Stimulated activated naive CD8-positive, alpha-beta T cell treated with anti-CD3 and anti-CD28 coated beads, Interleukin-15, amount 100 ng/mL, for 72 hours (primary cell): ENCODE measurements at regions not wholly inside any gene's neighbourhood (a gene's known extent, or its start where the extent isn't known, plus 50 kb on each side); places are given as distances from the start of the nearest gene placed in this dataset.
"Not testable (repeated sequence)": the region's sequence is repeated elsewhere in the genome, so short reads cannot be mapped to it uniquely, and the experiment has no call there.

ENCODE experiments used
- ATAC-seq: fragments of 150-1000 bp; cut with Tn5 transposase; 2 replicates; pipeline ENCODE4 v1.10.0; 2021; ENCODE audit warnings: mild to moderate bottlenecking, moderate library complexity
- DNase-seq, 2 donors: peaks; one replicate each; pipeline ENCODE4 v3.0.0; 2021 to 2022
- H3K27ac Mint-ChIP-seq, 2 donors: one replicate each; pipeline ENCODE4 v1.8.0; 2022; ENCODE audit warnings: mild to moderate bottlenecking in 2 of 2, mixed read lengths in 2 of 2, moderate library complexity in 2 of 2
- H3K27me3 Mint-ChIP-seq: one replicate; pipeline ENCODE4 v1.8.0; 2022; ENCODE audit warnings: mixed read lengths
- H3K4me1 Mint-ChIP-seq: one replicate; pipeline ENCODE4 v1.8.0; 2022; ENCODE audit warnings: mild to moderate bottlenecking, mixed read lengths
- H3K4me3 Mint-ChIP-seq, 2 donors: one replicate each; pipeline ENCODE4 v1.8.0; 2022; ENCODE audit warnings: mild to moderate bottlenecking in 2 of 2, mixed read lengths in 2 of 2, moderate library complexity in 1 of 2
- H3K9me3 Mint-ChIP-seq, 2 donors: one replicate each; pipeline ENCODE4 v1.8.0; 2022; ENCODE audit warnings: mixed read lengths in 2 of 2

DNA sequence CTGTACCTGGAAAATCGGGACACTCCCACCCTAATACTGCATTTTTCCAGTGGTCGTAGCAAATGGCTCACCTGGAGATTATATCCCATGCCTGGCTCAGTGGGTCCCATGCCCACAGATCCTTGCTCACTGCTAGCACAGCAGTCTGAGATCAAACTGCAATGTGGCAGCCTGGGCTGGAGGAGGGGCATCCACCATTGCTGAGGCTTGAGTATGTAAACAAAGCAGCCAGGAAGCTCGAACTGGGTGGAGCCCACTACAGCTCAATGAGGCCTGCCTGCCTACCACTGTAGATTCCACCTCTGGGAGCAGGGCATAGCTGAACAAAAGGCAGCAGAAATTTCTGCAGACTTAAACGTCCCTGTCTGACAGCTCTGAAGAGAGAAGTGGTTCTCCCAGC lies 213.6 kb upstream of the COX10 start:
- H3K27me3 Mint-ChIP-seq, ATAC-seq, H3K4me3 Mint-ChIP-seq, H3K27ac Mint-ChIP-seq, H3K4me1 Mint-ChIP-seq, DNase-seq: not testable (repeated sequence)
- peaks cover 14 to 21% of the 10 kb centered on the region in 2 donors for H3K9me3 Mint-ChIP-seq

DNA sequence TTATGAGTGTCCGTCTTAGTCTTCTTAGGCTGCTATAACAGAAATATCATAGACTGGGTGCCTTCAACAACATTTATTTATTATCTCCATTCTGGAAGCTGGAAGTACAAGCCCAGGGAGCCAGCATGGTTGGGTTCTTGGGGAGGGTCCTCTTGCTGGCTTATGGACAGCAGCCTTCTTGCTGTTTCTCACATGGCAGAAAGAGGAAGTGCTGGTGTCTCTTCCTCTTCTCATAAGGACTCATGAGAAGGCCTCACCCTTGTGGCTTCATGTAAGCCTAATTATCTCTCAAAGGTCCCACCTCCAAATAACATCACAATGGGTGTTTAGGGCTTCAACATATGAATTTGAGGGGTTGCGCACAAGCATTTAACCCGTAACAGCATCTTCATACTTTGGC lies 207.0 kb upstream of the COX10 start:
- DNase-seq, result no peak
- no peak overlapping the region for H3K4me3 Mint-ChIP-seq
- no peak for ATAC-seq
- no peaks in the 10 kb centered on the region for H3K27me3 Mint-ChIP-seq
- H3K27ac Mint-ChIP-seq, result no peak overlapping the region
- peaks cover 9 to 17% of the 10 kb centered on the region in 2 donors for H3K9me3 Mint-ChIP-seq
- H3K4me1 Mint-ChIP-seq, result no peaks in the 10 kb centered on the region

DNA sequence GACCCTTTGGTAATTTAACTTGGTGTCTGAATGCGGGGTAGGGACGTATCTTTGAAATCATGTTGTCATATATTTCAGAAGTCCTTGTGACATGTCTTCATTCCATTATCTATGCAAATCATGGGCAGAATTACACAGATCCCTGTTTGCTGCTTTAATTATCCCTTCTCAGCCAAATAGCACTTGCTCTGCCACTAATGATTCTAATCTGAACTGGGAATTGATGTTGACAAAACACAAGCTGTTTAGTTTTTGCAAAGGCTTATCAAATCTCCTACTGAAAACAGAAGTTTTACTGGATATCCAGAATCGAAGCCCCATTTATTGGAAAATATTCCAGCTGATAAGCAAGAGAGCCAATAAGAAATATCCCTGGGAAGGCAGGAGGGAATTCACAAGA lies 205.9 kb upstream of the COX10 start:
- Mint-ChIP-seq H3K27ac (no peak overlapping the region), H3K4me3 (no peak overlapping the region), H3K4me1 (no peaks in the 10 kb centered on the region), H3K9me3 (peaks cover 6% of the 10 kb centered on the region in 2 donors), H3K27me3 (no peaks in the 10 kb centered on the region)
- no peak for ATAC-seq
- no peak for DNase-seq

DNA sequence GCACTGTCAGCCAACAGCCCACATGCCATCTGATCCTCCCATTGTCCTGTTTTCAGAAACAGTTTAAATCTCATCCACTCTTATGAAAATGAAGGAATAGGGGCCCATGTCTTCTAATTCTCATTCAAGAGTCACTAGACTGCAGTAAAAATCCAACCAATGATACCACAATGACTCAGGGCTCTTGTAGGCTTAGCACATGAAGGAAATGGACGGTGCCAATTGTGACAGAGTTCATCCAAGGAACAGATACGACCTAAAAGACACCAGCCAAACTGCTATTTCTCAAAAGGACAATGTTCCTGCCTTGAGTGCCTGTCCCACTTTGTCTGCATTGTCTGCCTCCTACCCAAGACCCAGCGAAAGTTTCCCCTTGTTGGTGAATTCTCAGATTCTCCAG lies 204.8 kb upstream of the COX10 start:
- Mint-ChIP-seq H3K4me1 (no peaks in the 10 kb centered on the region), H3K4me3 (no peak overlapping the region), H3K27me3 (no peaks in the 10 kb centered on the region), H3K27ac (no peak overlapping the region), H3K9me3 (peaks cover 6% of the 10 kb centered on the region in 2 donors)
- no peak for DNase-seq
- no peak for ATAC-seq

DNA sequence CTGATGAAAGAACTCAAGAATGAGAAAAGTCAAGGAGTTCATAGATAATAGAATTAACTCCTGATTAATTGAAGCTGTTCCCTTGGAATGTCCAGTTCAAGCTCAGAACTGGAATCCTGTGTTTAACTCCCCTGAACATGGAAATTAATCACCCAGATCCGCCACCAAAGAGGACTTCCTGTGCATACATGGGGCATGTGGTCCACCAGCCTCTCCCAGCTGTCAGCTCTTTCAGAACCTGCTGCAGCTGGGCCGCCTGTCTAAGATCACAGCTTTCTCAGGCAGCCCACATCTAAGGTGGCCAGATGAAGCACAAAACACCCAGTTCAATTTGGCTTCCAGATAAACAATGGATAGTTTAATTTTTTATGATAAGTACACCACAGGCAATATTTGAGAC lies 203.7 kb upstream of the COX10 start:
- ATAC-seq, result no peak

DNA sequence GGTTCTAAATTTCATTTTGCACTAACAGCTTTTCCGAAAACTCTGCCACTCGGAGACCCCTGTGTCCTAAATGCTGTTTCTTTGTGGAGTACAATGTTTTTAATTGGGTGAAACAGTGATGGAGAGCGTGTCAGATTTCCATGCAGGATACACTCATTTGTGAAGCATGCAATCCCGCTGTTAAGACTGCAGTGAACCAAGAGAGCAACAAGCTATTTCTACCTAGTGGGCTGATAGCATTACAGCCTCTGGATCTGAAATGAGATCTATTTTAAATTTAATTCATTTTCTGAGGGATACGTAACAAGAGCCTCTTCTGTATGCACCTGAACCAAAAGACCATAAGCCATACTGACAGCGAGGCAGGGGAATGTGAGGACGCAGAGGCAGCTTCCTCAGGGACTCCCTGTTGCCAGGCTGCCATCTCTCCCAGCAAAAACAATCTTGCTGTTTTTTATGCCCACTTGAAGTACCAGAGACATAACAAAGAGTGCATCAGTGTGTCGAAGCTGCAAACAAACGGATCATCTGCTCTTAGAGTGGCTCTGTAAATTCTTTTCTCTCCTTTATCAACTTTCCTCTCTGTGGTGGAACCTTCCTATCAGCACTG lies 199.9 kb upstream of the COX10 start:
- no peak for ATAC-seq

More for the DNA sequence above, 203.7 kb upstream of the COX10 start:
- no peak for DNase-seq
- H3K4me1 Mint-ChIP-seq, result no peaks in the 10 kb centered on the region
- no peak overlapping the region for H3K4me3 Mint-ChIP-seq
- no peaks in the 10 kb centered on the region for H3K27me3 Mint-ChIP-seq
- no peak overlapping the region for H3K27ac Mint-ChIP-seq
- H3K9me3 Mint-ChIP-seq, result peaks cover 6% of the 10 kb centered on the region in 2 donors

DNA sequence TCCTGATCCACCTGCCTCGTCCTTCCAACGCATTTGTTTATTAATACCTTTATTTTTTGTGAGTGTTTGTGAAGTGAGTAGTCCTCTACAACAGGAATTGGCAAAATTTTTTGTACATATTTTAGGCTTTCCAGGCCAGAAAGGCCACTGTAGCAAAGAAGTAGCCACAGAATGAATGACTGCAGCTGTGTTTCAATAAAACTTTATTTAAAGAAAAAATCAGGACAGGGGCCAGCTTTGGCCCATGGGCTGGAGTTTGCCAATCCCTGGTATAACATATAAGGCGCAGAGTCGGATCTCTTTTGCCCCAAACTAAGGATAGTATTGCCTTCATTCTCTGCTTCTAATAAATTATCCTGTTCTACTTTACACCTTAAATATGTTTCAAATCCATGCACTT lies 198.0 kb upstream of the COX10 start:
- H3K27me3 Mint-ChIP-seq, result no peaks in the 10 kb centered on the region
- H3K4me1 Mint-ChIP-seq, result no peaks in the 10 kb centered on the region
- H3K4me3 Mint-ChIP-seq, result no peak overlapping the region
- H3K27ac Mint-ChIP-seq, result no peak overlapping the region
- H3K9me3 Mint-ChIP-seq, result peaks cover 0 to 6% of the 10 kb centered on the region in 2 donors
- DNase-seq, result no peak
- ATAC-seq, result no peak

More for the DNA sequence above, 199.9 kb upstream of the COX10 start:
- H3K4me1 Mint-ChIP-seq, result no peaks in the 10 kb centered on the region
- H3K27ac Mint-ChIP-seq, result no peak overlapping the region
- no peak for DNase-seq
- no peaks in the 10 kb centered on the region for H3K27me3 Mint-ChIP-seq
- peaks cover 0 to 6% of the 10 kb centered on the region in 2 donors for H3K9me3 Mint-ChIP-seq
- H3K4me3 Mint-ChIP-seq, result no peak overlapping the region

DNA sequence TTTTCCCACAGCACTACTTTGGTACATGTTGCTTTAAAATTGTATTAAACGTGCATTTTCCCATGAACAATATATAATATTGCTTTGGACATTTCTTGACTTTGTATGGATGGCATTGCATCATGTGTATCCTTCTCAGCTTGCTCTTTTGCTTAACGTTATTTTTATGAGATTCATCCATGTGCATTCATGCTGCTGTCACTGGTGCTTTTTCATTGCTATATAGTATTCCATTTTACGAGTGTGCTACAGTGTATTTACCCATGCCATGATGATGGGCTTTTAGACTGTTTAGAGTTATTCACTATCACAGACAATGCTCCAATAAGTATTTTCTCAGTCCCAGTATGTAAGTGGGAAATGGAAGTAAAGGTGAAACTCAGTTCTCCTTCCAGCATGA lies 195.2 kb upstream of the COX10 start:
- H3K4me1 Mint-ChIP-seq, result no peaks in the 10 kb centered on the region
- H3K9me3 Mint-ChIP-seq, result no peaks in the 10 kb centered on the region
- H3K27ac Mint-ChIP-seq, result no peak overlapping the region
- ATAC-seq (no peak), DNase-seq (no peak)
- H3K27me3 Mint-ChIP-seq, result no peaks in the 10 kb centered on the region
- no peak overlapping the region for H3K4me3 Mint-ChIP-seq

DNA sequence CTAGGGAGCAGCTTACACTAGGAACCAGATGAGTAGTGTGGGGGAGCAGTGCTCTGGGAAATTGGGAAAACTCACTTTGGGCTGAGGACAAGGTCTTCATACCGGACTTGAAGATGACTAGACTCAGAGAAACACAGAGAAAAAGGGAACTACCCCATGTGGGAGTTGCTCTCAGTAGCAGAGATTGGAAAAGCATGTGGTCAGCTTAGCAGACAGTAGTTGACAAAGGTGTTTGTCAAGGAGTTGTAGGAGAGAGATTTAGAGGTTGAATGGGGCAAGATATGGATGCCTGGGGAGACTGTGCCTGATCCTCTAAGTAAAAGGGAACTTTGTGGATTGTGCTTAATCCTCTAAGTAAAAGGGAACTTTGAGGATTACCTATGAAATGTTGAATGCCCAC lies 194.5 kb upstream of the COX10 start:
- ATAC-seq, result no peak
- Mint-ChIP-seq H3K27me3 (no peaks in the 10 kb centered on the region), H3K4me3 (no peak overlapping the region), H3K27ac (no peak overlapping the region), H3K4me1 (no peaks in the 10 kb centered on the region), H3K9me3 (no peaks in the 10 kb centered on the region)
- DNase-seq, result no peak

DNA sequence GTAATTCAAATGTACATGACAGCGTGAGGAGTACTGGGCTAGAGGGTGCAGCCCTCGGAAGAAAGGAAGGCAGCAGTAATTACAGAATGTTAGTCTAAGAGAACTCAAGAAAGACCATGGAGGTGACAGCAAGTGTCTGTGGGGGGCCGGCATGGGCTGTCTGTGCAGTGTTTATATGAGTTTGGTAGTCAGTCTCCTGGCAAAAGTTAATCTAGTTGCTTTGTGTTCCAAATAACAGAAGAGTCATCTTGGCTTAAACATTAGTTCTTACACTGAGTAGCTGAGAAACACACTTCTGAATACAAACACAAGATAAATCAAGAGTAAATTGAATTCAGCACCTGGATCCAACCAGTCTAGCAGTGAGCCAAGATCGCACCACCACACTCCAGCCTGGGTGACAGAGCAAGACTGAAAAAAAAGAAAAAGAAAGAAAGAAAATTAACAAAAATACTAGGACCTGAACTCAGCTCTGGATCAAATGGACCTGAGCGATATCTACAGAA lies 189.3 kb upstream of the COX10 start:
- Mint-ChIP-seq H3K4me1 (no peaks in the 10 kb centered on the region), H3K9me3 (peaks cover 7 to 12% of the 10 kb centered on the region in 2 donors), H3K4me3 (no peak overlapping the region), H3K27ac (no peak overlapping the region), H3K27me3 (no peaks in the 10 kb centered on the region)
- DNase-seq (no peak), ATAC-seq (no peak)

DNA sequence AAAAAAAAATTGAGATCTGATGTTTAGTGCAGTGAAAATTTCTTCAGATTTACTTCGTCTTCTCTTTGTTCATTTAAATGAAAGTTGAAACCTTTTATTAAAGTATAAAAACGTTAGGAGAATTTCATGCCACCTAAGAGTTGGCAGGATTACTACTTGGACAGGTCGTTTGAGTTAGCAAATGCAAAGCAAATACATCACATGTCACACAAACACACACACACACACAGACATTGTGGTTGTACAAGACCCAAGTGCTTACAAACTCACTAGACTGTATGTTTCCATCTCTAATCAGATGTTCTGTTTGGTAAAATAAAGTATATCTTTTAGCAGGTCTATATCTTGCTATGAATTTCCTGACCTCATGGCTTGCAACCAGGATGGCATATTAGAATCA lies 185.6 kb upstream of the COX10 start:
- H3K9me3 Mint-ChIP-seq, result peaks cover 7 to 12% of the 10 kb centered on the region in 2 donors
- DNase-seq (no peak), ATAC-seq (no peak)
- H3K4me3 Mint-ChIP-seq, result no peak overlapping the region
- H3K4me1 Mint-ChIP-seq, result no peaks in the 10 kb centered on the region
- no peaks in the 10 kb centered on the region for H3K27me3 Mint-ChIP-seq
- no peak overlapping the region for H3K27ac Mint-ChIP-seq

DNA sequence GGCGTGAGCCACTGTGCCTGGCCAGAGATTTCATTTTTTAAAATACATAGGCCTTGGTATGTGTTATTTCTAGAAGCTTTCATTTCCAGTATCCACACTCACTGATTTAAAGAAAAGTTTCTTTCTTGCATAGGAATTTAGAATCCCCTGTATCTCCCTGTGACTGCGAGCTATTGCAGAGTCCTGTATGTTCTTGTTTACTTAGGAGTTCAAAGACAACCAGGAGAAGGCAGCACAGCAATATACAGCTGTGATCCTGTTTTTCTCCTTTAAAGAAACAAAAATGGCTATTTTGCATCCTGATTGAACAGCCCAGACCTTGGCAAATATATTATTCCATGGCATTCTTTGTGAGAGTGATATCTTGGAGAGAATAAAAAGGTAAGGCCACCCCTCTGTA lies 185.0 kb upstream of the COX10 start:
- H3K27ac Mint-ChIP-seq, result no peak overlapping the region
- H3K4me1 Mint-ChIP-seq, result no peaks in the 10 kb centered on the region
- H3K27me3 Mint-ChIP-seq, result no peaks in the 10 kb centered on the region
- DNase-seq (no peak), ATAC-seq (no peak)
- peaks cover 7 to 12% of the 10 kb centered on the region in 2 donors for H3K9me3 Mint-ChIP-seq
- no peak overlapping the region for H3K4me3 Mint-ChIP-seq

DNA sequence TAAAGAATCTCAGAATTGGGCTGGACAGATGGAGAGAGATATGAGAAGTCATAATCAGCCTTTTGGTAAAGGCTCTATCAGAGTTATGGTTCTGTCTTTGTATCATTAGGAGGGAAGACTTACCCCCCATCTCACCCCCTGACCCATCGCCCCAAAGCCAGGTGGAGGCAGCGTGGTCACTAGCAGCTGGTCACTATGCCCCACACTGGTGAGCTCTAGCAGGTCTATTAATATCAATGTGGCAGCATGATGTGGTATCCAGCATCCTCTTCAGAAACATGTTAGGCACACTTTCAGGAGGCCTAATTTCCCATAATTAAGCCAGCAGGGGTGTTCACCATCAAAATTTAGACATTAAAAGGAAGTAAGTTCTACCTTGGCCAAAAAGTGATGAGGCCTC lies 183.8 kb upstream of the COX10 start:
- Mint-ChIP-seq H3K9me3 (peaks cover 7 to 12% of the 10 kb centered on the region in 2 donors), H3K4me3 (no peak overlapping the region), H3K4me1 (no peaks in the 10 kb centered on the region), H3K27ac (no peak overlapping the region), H3K27me3 (no peaks in the 10 kb centered on the region)
- ATAC-seq (no peak), DNase-seq (no peak)

DNA sequence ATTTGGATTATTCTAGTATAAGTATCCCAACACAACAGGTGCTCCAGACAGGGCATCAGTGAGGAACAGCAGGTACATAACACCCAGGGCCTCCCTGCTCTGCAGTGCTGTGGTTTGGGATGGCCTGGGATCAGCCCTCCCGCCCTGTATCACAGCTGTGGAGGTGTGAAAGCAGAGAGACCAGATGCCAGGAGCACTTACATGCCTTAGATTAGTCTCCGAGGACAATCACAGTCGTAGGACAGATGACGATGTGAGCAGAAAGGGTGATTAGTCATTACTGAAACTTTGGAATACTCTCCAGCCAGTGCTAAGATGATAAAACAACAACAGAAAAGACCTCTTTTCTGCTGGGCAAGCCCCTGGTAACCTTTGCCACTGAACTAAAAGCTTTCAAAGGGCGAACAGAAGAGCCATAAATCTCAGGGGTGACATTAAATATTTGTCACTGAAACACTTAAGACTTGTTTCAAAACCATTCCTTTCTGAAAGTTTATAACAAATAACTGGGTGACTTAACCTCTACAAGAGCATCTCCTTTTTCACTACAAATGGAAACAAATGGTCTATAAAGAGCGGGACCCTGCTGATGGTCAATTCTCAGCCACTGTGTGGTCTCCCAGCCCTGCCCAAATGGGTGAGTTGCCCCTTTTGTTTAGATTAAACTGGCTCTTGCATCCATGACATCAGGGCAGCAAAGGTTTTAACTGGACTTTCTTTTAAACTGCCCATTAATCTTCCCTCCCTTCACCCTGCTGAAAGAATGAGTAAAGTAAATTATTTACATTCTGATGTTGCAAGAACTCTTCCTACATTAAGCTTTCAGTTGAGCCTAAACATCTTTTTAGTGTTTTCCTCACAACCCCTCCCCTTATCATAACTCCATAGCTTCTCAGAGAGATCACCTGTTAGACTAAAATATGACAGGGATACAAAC lies 183.1 kb upstream of the COX10 start:
- Mint-ChIP-seq H3K4me3 (no peak overlapping the region), H3K9me3 (peaks cover 4 to 12% of the 10 kb centered on the region in 2 donors), H3K27ac (no peak overlapping the region), H3K27me3 (no peaks in the 10 kb centered on the region), H3K4me1 (no peaks in the 10 kb centered on the region)
- no peak for ATAC-seq
- DNase-seq, result no peak

DNA sequence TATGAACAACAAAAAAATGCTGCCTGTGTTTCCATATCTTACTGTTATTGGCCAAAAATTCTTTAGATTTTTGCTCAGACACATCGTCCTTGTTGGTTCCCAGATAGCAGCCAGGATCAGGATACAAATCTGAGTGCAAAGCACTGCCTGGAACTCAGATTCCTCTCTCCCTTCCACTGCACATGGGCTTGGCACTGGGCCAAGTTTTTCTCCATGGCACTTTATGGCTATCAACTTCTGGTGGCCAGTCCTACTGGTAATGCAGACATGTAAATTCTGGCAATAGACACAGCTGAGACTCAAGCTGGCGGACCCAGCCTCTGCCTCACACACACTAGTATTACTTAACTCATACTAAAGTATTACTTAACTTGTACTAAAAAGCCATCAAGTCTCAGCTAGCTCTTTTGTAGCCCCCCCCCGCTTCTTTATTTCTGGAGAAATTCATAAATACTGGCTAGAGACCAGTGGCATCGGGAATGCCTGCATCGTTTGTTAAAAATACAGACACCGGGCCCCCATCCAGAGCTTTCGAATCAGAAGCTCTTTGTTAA lies 181.2 kb upstream of the COX10 start:
- H3K4me1 Mint-ChIP-seq, result no peaks in the 10 kb centered on the region
- ATAC-seq (no peak), DNase-seq (no peak)

DNA sequence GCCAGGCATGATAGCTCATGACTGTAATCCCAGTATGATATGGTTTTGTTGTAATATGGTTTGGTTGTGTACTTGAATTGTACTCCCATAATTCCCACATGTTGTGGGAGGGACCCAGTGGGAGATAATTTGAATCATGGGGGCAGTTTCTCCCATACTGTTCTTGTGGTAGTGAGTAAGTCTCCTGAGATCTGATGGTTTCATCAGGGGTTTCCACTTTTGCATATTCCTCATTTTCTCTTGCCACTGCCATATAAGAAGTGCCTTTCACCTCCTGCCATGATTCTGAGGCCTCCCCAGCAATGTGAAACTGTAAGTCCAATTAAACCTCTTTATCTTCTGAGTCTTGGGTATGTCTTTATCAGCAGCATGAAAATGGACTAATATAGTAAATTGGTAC lies 160.3 kb upstream of the COX10 start:
- H3K27ac Mint-ChIP-seq, H3K9me3 Mint-ChIP-seq, ATAC-seq, DNase-seq, H3K4me3 Mint-ChIP-seq, H3K27me3 Mint-ChIP-seq, H3K4me1 Mint-ChIP-seq: not testable (repeated sequence)

More for the DNA sequence above, 181.2 kb upstream of the COX10 start:
- Mint-ChIP-seq H3K4me3 (no peak overlapping the region), H3K9me3 (no peaks in the 10 kb centered on the region), H3K27me3 (no peaks in the 10 kb centered on the region), H3K27ac (no peak overlapping the region)
